H4 (cell line): ENCODE measurements at regions not wholly inside any gene's neighbourhood (a gene's known extent, or its start where the extent isn't known, plus 50 kb on each side); places are given as distances from the start of the nearest gene placed in this dataset.
A peak's percentile ranks its signal among the peaks of the same experiment; 100 is the strongest.

ENCODE experiments used
- DNase-seq: peaks from one replicate; pipeline ENCODE4 v3.0.0-alpha.2; 2015; ENCODE audit warnings: low spot score

DNA sequence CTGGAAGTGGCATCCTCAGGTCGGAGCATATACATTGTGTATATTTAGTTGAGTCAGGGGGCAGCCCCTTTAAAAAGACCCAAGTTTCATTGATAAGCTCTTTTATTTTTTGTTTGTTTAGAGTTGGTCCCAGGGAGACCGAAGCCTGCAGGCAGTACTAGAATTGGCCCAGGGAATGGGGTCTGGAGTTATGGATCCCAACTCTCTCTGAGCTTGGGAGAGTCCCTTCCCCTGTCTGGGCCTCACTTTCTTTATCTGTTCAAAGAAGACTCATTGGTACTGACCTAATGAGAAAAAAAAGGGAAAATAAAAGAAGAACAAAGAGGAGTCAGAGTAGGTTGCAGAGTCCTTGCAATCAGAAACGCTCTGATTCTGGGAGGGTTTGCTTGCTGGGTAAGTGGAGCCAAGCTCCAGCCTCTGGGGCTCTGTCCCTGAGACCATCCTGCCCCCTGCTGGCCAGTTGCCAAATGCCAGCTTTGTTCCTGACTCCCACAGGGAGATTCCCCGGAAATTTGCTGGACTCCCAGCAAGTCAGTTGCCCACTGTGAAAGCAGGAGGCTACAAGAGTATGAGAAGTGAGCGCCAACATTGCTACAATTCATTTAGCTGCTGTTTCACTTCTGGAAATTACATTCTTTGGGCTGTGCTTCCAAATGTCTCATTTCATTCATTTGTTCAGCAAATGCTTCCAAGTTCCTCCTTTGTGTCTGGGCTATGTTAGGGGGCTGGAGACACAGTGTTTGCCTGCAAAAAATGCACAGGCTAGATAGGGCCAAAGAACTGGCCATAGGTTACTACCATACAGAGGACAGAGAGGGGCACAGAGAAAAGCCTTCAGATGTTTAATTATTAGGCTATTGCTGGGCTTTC is 156.2 kb downstream of the MELK start:
- DNase-seq, result peak; percentile 75

DNA sequence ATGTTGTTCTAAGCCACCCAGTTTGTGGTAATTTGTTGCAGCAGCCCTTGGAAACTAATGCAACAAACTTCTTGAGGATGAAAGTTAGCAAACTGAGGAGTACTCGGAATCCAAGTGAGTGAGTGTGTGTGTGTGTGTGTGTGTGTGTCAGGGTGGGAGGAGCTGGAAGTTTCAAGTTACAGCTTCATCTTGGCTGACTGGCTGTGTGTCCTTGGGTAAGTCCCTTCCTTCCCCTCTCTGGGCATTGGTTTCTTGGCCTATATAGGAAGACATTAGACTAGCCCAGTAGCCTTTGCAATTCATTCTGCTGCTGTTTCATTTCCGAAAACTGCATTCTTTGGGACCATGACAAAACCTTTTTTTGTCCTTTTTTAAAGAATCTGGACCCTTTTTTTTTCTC is 157.2 kb downstream of the MELK start:
- DNase-seq, result no peak

DNA sequence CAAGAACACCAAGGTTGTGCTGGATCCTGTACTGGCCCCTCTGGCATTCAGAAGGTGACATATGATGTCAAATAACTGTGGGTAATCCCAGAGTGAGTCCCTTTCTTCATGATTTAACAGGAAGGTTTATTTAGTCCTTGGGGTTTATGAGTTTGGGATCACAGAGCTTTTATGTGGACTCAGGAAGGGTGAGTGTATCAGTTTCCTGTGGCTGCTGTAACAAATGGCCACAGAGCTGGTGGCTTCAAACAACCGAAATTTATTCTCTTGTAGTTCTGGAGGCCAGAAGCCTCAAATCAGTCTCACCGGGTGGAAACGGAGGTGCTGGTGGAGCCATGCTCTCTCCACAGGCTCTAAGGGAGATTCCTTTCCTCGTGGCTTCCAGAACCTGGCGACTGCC is 157.7 kb downstream of the MELK start:
- no peak for DNase-seq

DNA sequence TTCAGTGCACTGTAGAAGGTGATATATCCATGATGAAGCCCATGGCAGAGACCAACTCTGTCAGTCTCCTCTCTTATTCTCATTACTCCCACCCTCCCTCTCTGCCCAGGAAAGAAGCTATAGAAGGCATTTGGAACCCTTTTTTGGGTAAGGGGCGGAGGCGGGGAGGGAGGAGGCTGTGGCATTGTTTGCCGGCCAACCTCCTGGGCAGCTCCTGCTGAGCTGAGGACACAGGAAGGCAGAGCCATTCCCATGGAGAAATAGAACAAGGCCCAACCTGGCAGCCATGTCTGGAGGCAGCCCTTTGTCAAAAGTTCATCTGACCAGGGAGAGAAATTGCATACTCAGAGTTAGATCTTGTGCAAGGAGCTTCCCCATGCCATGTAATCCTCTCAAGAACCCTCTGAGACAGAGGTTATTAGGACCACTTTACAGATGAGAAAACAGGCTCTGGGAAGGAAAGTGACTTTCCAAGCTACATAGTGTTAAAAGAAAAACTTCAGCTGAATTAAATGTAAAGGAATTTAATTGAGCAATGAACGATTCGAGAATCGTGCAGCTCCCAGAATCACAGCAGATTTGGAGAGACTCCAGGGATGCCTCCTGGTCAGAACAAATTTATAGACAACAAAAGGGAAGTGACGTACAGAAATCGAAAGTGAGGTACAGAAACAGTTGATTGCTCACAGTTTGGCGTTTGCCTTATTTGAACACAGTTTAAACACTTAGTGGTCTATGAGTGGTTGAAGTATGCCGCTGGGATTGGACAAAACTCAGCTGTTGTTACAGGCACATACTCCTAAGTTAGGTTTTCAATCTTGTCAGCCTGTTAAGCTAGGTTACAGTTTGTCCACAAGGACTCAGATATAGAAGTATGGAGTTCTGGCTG is 158.6 kb downstream of the MELK start:
- DNase-seq, result peak; percentile 44

DNA sequence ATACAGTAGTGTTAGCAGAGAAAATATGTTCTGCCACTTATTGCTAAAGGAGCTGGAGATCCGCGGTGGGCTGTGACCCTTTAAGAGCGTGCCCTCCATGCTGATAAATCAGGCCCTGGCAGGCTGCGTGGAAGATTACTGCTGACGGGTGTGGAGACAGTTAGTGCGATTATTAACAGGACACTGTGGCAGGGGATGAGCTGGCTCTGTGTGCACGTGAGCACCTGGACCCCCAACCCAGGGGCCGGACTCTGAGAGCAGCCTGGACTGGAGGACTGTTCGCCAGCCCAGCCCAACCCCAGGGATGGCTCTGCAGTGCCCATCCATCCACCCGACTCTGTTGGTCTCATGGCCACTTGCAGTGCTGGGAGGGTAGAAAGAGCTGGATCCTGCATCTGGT is 162.0 kb downstream of the MELK start:
- no peak for DNase-seq

DNA sequence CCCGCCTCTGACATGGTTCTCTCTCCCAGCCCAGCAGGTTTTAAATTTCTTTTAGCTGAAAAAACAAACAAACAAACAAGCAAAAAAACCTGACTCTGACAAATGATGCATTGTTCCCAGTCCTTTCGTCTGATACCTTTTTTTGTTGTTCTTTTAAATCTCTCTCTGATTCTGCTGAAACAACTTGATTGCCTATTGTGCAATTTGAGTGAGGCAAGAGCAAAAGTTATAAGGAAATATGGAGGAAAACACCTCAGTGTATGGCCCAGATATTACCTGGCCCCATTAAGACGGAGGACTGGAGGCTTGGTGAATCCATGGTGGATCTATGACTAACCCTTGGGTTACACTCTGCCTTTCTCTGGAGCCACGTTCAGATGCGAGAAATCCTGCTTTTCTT is 164.0 kb downstream of the MELK start:
- DNase-seq, result no peak

DNA sequence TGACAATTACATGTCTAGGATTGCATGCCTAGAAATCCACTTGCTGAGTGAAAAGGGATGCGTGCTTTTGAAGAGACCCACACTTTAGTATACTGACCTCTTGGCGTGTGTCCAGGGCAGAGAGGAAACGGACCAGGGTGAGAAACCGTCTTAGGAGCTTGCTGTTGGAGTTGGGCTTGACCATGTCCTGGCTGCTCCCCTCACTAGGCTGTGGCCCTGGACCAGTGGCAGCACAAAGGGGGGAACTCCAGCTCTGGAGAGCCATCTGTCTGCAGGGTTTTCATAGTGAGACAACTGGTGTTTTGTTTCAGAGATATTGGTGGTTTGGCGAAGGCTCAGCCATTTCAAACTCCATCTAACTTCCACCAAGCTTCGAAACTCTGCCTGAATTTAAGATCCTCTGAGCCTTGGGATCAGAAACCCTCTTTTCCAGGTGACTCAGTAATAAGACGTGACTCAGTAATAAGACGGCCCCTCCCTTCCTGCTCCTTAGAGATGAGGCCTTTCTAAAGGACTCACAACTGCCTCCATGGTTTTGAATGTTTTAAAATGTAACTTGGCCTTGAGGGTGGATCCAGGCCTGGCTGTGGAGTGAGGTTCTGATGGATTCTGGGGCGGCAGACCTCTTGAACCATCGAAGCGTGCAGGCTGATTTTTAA is 165.8 kb downstream of the MELK start:
- DNase-seq, result peak; percentile 43

DNA sequence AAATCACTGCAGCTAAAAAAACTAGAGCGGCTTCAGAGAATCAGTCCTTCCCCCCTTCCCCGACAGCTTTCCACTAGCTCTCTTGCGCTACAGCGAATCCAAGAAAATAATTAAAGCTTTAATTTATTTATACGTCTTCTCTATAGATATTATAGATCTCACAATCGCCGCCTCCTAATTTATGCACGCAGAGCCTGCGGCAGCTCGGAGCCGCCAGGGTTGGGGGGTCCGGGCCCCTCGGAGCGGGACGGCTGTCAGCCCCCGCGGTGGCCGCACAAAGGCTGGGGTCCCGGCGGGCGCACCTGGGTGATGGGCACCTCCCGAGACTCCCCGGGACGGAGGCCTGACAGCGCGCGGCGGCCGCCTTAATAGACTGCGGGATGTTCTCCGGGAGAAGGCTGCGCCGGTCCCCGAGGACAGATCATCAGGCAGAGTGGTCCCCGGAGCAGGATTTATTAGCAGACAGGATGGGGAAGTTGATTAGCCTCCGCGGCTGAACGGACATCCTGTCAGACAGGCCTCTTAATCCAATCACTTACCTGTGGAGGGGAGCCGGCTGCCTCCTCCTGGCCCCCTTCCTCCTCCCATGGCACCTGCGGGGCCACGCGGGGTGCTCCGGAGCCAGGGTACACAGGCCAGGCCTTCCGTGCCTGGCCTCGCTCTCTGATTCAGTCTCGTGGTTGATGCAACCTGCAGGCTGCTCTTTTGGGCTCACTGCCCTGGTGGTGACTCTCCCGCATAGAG is 166.8 kb downstream of the MELK start:
- no peak for DNase-seq

DNA sequence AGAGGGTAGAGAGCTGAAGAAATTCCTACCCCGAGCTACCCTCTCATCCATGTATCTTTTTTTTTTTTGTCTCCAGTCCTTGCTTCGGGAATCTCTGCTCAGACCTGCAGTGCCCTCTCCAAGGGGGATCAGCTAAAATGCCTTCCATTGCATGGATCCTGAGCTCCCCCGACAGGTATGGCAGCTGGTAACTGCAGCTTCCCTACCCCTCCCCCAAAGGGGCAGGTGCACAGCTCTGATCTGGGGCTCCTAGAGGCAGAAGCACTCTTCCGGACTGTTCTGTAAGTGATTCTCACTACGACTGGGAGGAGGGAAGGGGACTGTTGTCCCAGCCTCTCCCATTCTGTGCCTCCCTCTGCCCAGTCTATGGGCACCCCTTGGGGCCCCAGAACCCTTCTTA is 169.6 kb downstream of the MELK start:
- no peak for DNase-seq

DNA sequence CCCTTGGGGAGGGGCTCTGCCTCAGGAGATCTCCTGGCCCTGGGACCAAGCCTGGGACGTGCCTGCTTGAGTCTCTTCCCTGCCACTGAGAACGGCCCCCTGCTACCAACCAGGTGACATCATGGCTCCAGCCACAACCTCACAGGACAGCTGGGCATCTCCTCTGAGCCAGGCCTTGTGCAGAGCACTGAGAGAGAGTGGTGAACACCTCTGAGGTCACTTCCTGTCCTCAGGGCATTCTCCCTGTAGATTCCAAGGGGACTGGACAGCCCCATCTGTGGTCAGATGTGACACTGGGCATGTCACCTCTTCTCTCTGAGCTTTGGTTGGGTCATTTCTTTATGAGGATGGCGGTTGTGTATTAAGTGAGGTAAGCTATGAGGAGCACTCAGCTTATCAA is 172.0 kb downstream of the MELK start:
- DNase-seq, result no peak

DNA sequence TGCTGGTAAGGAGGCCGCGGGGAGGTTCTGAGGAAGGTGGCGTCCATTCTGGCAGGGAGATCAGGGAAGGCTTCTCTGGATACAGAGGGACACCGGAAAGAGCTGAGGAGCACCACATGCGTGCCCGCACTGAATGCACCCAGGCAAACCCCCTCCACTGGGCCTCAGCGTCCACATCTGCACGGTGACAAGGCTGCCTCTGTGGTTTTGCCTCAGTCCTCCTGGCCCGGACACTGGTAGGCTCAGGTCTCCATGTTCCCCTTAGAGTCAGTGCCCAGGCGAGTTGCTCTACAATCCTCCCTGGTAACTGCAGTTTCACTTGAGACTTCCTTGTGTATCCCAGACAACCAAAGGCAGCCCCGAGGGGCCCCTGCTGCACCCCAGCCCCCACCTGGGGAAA is 173.3 kb downstream of the MELK start:
- DNase-seq, result no peak

DNA sequence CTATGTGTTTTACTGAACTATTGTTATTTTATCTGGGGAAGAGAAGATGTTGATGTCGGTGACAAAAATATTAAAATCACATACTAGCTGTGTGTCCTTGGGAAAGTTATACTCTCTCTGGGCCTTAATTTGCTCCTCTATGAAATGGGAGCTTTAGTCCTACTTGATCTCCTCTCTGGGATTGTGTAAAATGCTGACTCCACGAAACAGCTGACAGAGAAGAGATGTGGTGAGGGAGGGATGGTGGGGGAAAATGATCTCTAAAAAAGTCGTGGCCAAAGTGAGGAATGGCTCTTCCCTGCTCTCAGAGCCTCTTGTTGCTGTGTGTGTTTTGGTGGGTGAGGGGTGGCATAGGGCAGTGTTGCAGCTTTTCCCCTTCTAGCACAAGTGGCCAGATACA is 173.7 kb downstream of the MELK start:
- DNase-seq, result no peak

DNA sequence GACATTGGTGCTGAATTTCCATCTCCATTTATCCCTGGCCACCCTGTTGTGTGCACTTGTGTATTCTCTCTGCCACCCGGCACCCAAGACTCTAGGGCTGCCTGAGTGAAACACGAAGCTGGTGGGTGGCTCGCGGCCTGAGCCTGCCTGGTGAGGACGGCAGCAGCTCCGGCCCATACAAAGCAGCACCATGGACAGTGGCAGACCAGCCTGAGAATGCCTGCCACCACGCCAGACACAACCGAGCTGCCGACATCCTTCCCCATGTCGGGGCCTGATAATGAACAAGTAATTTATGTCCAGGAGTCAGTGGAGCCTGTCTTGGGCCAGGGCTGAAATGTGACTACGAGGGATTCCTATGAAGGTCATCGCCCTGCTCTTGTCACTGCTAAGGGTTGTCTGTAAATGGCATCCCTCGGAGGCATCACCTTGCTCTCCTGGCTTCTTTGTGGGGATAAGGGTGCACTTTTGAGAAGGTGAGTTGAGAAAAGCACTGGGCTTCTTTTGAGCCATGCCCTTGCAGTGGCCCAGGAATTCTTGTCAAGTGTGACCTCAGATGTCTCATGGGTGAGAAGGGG is 175.7 kb downstream of the MELK start:
- peak; percentile 43 for DNase-seq

DNA sequence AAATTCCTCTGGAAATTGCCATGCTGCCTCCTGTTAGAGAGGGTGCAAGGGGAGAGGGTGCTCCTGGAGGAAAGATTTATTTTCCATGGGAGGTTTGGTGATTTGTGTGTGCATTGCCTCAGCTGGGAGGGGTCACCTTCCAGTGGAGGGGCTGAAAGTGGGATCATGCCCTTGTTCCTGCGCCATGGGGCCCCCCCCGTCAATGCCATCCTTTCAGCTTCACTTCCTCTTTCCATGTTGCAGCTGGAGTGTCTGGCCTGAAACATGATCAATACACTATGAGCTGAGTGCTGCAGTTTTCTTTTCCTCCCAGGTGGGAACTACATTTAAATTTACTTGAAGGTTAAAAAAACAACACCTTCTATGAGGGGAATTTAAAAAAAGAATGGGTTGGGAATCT is 176.8 kb downstream of the MELK start:
- DNase-seq, result no peak

DNA sequence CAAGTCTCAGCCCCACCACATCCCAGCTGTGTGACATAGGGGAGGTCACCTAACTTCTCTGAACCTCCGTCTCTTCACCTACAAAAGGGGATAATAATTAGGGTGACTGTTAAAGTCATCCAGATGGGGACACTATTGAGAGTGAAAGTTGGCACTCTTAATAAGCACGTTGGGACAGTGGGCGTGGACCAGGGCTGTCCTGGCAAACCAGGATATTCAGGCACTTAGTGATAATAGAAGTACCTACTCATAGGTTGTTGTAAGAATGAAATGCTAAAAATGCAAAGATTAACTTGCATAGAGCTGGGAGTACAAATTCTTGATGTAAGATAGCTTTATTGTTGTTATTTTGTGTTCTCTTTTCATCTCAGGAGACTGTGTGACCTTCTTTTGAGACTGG is 177.9 kb downstream of the MELK start:
- DNase-seq, result no peak

DNA sequence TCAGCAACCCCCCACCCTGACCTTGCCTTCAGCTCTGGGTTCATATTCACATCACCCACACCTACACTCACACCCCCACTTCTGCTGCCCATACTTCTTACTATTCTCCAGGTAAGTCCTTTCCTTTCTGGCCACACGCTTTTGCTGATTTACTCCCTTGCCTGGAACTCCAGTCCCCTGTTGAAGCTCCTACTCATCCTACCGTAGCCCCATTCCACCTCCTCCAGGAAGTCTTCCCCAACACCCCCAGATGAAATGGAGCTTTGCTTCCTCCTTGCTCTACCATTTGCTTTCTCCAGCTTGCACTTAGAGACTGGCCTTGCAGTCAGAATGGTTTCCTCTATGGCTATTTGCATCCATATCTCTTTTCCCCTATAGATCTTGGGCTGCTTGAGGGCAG is 182.3 kb downstream of the MELK start:
- DNase-seq, result no peak

DNA sequence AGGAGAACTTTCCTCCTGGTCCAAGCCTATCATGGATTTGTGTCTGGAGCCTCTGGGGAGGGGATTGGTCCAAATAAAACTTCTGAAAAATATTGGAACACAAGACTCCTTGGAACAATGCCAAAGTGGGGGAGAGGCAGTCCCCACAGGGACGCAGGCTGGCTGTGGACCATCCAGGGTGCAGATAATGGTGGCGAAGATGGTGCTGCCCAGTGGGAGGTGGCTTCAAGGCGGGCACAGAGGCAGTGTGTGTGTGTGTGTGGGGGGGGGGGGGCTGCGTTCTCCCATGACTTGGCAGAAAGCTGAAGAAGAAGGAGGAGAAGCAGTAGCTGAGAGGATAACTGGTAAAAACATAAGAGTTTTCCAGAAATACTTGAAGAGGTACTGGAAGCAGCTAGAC is 186.4 kb downstream of the MELK start:
- DNase-seq, result no peak

DNA sequence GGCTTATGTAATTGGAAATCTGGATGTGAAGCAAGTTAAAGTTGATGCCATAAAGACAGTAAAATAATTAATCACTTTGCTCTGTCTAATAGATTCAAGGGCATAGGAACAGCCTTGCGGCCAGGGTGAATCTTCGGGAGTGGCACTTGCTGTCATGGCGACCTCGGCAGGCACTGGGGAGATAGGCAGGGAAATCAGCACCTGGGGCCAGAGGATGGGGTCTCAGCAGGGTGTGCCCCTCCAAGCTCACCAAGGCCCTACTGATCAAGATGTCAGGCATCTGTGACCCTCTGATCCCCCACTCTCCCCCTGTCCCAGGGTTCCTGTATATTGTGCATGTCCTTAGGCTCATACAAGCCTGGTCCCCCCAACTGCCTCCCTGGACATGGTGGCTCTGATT is 187.3 kb downstream of the MELK start:
- no peak for DNase-seq

DNA sequence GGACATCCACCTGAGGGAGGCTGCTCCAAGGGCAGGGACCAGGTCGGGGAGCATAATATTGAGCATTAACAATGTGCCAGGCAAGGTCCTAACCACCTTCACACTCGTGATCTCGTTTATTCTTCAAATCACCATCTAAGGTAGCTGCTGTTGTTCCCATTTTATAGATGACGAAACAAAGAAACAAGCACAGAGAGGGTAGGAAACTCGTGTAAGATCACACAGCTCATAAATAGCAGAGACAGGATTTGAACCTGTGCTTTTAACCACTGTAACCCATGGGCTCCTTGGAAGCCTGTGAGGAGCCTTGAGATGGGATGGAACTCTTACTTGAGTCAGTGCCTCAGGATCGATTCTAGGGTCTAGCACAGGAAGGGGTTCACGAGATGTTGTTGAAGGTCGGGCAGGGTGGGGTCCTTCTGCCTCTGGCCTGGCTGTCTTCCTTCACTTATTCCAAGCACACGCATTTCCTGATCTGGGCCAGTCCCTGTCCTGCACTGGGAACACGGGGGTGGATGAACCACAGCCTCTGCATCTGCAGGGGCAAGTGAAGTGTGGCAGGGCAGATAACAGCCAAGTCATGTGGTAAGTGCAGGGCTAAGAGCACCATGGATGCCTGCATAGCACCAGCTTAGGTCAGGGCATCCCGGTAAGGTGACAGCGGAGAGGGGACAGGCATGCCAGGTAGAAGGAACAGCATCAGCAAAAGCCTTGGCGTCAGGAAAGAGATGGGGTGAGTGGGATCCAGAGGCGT is 188.1 kb downstream of the MELK start:
- no peak for DNase-seq

DNA sequence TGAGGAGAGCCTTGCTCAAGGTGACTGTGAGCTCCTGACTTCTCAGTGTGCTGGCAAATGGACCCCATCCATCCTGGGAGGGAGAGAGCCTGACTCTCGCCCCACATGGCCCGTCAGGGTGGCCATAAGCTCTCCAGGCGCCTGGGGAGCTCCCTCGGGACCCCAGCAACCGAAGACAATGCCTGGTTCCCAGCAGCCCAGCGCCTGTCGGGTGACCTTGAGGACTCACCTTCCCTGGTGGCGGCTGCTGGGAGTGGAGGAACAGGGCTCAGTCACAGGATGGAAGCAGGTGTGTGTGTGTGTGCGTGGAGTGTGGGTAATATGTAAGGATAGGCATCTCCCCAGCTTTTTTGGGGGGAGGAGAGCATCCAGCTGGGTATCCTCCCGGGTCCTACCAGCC is 190.3 kb downstream of the MELK start:
- DNase-seq, result no peak

DNA sequence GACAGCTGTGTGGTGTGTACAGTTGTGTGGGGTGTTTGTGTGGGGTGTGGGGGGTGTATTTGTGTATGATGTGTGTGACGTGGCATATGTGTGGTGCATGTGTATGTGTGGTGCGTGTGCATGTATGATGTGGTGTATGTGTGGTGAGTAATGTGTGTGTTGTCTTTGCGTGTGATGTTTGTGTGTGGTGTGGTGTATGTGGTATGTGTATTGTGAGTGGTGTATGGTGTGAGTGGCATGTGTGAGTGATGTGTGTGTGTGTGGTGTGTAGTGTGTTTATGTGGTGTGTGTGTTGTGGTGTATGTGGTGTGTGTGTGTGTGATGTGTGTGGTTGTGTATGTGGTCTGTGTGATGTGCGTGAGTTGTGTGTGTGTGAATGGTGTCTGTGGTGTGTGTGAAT is 191.1 kb downstream of the MELK start:
- DNase-seq, result no peak
